ENCODE measurements at regions not wholly inside any gene's neighbourhood (a gene's known extent, or its start where the extent isn't known, plus 50 kb on each side); places are given as distances from the start of the nearest gene placed in this dataset.

- H3K4me3 ChIP-seq (ENCODE audit: low read depth, low read length): no peak overlapping the region
- DNase-seq (ENCODE audit: low read depth): peak; percentile 90
- TF ChIP-seq CTCF (IDR thresholded peaks at IDR 0.05; ENCODE audit: control insufficient read depth, extremely low read depth, insufficient read depth): no peak
These were observed 106.6 kb upstream of the SHH start for GRCh38 chr7:155918720-155919390.

- DNase-seq (ENCODE audit: low read depth): no peak
- TF ChIP-seq CTCF (IDR thresholded peaks at IDR 0.05; ENCODE audit: control insufficient read depth, extremely low read depth, insufficient read depth): no peak
- H3K4me3 ChIP-seq (ENCODE audit: low read depth, low read length): no peak overlapping the region
These were observed 105.7 kb upstream of the SHH start for GRCh38 chr7:155917836-155918430.

- no peak overlapping the region for H3K4me3 ChIP-seq (ENCODE audit: low read depth, low read length)
- peak; percentile 81 for DNase-seq (ENCODE audit: low read depth)
These were observed 104.8 kb upstream of the SHH start for GRCh38 chr7:155916926-155917655.

GRCh38 chr7:155914341-155914740 is 102.1 kb upstream of the SHH start:
- no peak overlapping the region for H3K4me3 ChIP-seq (ENCODE audit: low read depth, low read length)
- DNase-seq (ENCODE audit: low read depth): no peak
- no peak for TF ChIP-seq CTCF (IDR thresholded peaks at IDR 0.05; ENCODE audit: control insufficient read depth, extremely low read depth, insufficient read depth)

More at GRCh38 chr7:155916926-155917655, 104.8 kb upstream of the SHH start:
- no peak for TF ChIP-seq CTCF (IDR thresholded peaks at IDR 0.05; ENCODE audit: control insufficient read depth, extremely low read depth, insufficient read depth)

- no peak for TF ChIP-seq CTCF (IDR thresholded peaks at IDR 0.05; ENCODE audit: control insufficient read depth, extremely low read depth, insufficient read depth)
- no peak for DNase-seq (ENCODE audit: low read depth)
- H3K4me3 ChIP-seq (ENCODE audit: low read depth, low read length): no peak overlapping the region
These were observed 101.5 kb upstream of the SHH start for GRCh38 chr7:155913719-155914118.

GRCh38 chr7:155913291-155913690 is 101.0 kb upstream of the SHH start:
- DNase-seq (ENCODE audit: low read depth): no peak
- H3K4me3 ChIP-seq (ENCODE audit: low read depth, low read length): no peak overlapping the region
- no peak for TF ChIP-seq CTCF (IDR thresholded peaks at IDR 0.05; ENCODE audit: control insufficient read depth, extremely low read depth, insufficient read depth)

Measured in LNCaP clone FGC (cell line).